Left ventricle myocardium inferior (tissue), 1 donor: ENCODE measurements at regions not wholly inside any gene's neighbourhood (a gene's known extent, or its start where the extent isn't known, plus 50 kb on each side); places are given as distances from the start of the nearest gene placed in this dataset.
A peak's percentile ranks its signal among the peaks of the same experiment; 100 is the strongest.

Experiments
- DNase-seq: peaks from one replicate; pipeline ENCODE4 v3.0.0-alpha.2; 2020
- H3K27ac ChIP-seq: fragments of 200-600 bp; replicated peaks from 2 replicates; pipeline ENCODE4 v1.8.0; 2021
- H3K27me3 ChIP-seq: fragments of 200-600 bp; 2 replicates; pipeline ENCODE4 v1.8.0; 2021; ENCODE audit warnings: low read depth
- H3K36me3 ChIP-seq: fragments of 200-600 bp; 2 replicates; pipeline ENCODE4 v1.8.0; 2021
- H3K4me1 ChIP-seq: fragments of 200-600 bp; 2 replicates; pipeline ENCODE4 v1.8.0; 2021
- H3K4me3 ChIP-seq: fragments of 200-600 bp; 2 replicates; pipeline ENCODE4 v1.8.0; 2021; ENCODE audit warnings: mild to moderate bottlenecking, moderate library complexity
- H3K9me3 ChIP-seq: fragments of 200-600 bp; replicated peaks from 2 replicates; pipeline ENCODE4 v1.8.0; 2021
- CTCF ChIP-seq: fragments of 200-600 bp; IDR thresholded peaks from 2 replicates; pipeline ENCODE4 v1.8.0; 2021; ENCODE audit warnings: antibody characterized with exemption, mild to moderate bottlenecking, borderline replicate concordance
- intact Hi-C: fragments of 100-400 bp; cut with micrococcal nuclease; formaldehyde crosslinking; loops from one replicate; pipeline ENCODE4 v1.11.0; 2022
- donor health status: DM: no; HTN: yes; CAD: no; lungs with severe emphysema.

GRCh38 chr6:26252077-26252472 lies 112.9 kb upstream of the BTN3A2 start:
- Histone ChIP-seq H3K4me1 (peaks cover 24% of the 10 kb centered on the region), H3K9me3 (no peaks in the 10 kb centered on the region), H3K4me3 (peak overlapping the region; percentile 63), H3K27me3 (peaks cover 99% of the 10 kb centered on the region), H3K36me3 (no peaks in the 10 kb centered on the region), H3K27ac (no peak overlapping the region)
- no peak for TF ChIP-seq CTCF
- intact Hi-C loops: no loop called here
- DNase-seq: no peak

- peaks cover 98% of the 10 kb centered on the region for H3K27me3 ChIP-seq
- intact Hi-C loops: no loop called here
- no peak for TF ChIP-seq CTCF
- H3K27ac ChIP-seq: no peak overlapping the region
- no peak overlapping the region for H3K4me3 ChIP-seq
- H3K4me1 ChIP-seq: peaks cover 22% of the 10 kb centered on the region
- no peaks in the 10 kb centered on the region for H3K9me3 ChIP-seq
- DNase-seq: no peak
- H3K36me3 ChIP-seq: no peaks in the 10 kb centered on the region
Measured at GRCh38 chr6:26254724-26255123, 110.3 kb upstream of the BTN3A2 start.

- Histone ChIP-seq H3K27ac (no peak overlapping the region), H3K36me3 (no peaks in the 10 kb centered on the region), H3K4me3 (no peak overlapping the region), H3K27me3 (peaks cover 97% of the 10 kb centered on the region), H3K9me3 (no peaks in the 10 kb centered on the region), H3K4me1 (no peaks in the 10 kb centered on the region)
- TF ChIP-seq CTCF: no peak
- intact Hi-C loops: no loop called here
- no peak for DNase-seq
Measured at GRCh38 chr6:26257272-26257671, 107.7 kb upstream of the BTN3A2 start.

- no peak for DNase-seq
- TF ChIP-seq CTCF: no peak
- Histone ChIP-seq H3K36me3 (no peaks in the 10 kb centered on the region), H3K27ac (no peak overlapping the region), H3K27me3 (peaks cover 93% of the 10 kb centered on the region), H3K4me3 (no peak overlapping the region), H3K4me1 (no peaks in the 10 kb centered on the region), H3K9me3 (no peaks in the 10 kb centered on the region)
- intact Hi-C loops: no loop called here
Measured at GRCh38 chr6:26258212-26258977, 106.6 kb upstream of the BTN3A2 start.

GRCh38 chr6:26260110-26260637 lies 104.8 kb upstream of the BTN3A2 start:
- Histone ChIP-seq H3K4me3 (no peak overlapping the region), H3K27ac (no peak overlapping the region), H3K4me1 (no peaks in the 10 kb centered on the region), H3K27me3 (peaks cover 84% of the 10 kb centered on the region), H3K9me3 (no peaks in the 10 kb centered on the region), H3K36me3 (no peaks in the 10 kb centered on the region)
- no peak for DNase-seq
- intact Hi-C loops: no loop called here
- no peak for TF ChIP-seq CTCF
